NB4 (cell line): ENCODE measurements at regions not wholly inside any gene's neighbourhood (a gene's known extent, or its start where the extent isn't known, plus 50 kb on each side); places are given as distances from the start of the nearest gene placed in this dataset.

Experiments used
- POLR2A ChIP-seq: IDR thresholded peaks from 2 replicates; pipeline ENCODE4 v1.6.1; 2011; ENCODE audit warnings: mild to moderate bottlenecking; ENCODE audit not compliant: insufficient read length; ENCODE audit errors: extremely low read depth
- TF ChIP-seq, protein P1 (sequence below): IDR thresholded peaks from one replicate; pipeline ENCODE4 v1.5.1; 2012; ENCODE audit warnings: low read depth, low read length
- TF ChIP-seq, protein P2 (sequence below): IDR thresholded peaks from 2 replicates; pipeline ENCODE4 v1.6.1; 2011; ENCODE audit warnings: low read depth, low read length

DNA sequence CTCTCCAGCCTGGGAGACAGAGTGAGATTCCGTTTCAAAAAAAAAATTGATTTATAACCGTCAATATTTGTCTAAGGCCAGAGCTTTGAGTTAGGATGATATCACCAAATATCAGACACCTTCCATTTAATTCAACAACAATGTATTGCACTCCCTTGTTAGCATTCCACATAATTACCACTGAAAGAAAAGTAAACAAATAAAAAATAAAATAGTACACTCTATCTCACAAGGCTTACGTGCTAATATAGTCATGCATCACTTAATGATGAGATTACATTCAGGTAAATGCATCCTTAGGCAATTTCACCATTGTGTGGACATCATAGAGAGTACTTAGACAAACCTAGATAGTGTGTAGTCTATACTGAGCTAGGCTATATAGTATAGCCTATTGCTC, 127.6 kb upstream of the RHOBTB1 start:
- TF ChIP-seq, protein P1, sequence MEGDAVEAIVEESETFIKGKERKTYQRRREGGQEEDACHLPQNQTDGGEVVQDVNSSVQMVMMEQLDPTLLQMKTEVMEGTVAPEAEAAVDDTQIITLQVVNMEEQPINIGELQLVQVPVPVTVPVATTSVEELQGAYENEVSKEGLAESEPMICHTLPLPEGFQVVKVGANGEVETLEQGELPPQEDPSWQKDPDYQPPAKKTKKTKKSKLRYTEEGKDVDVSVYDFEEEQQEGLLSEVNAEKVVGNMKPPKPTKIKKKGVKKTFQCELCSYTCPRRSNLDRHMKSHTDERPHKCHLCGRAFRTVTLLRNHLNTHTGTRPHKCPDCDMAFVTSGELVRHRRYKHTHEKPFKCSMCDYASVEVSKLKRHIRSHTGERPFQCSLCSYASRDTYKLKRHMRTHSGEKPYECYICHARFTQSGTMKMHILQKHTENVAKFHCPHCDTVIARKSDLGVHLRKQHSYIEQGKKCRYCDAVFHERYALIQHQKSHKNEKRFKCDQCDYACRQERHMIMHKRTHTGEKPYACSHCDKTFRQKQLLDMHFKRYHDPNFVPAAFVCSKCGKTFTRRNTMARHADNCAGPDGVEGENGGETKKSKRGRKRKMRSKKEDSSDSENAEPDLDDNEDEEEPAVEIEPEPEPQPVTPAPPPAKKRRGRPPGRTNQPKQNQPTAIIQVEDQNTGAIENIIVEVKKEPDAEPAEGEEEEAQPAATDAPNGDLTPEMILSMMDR: no peak
- TF ChIP-seq POLR2A: no peak
- TF ChIP-seq, protein P2, sequence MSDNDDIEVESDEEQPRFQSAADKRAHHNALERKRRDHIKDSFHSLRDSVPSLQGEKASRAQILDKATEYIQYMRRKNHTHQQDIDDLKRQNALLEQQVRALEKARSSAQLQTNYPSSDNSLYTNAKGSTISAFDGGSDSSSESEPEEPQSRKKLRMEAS: no peak
